ENCODE measurements at regions not wholly inside any gene's neighbourhood (a gene's known extent, or its start where the extent isn't known, plus 50 kb on each side); places are given as distances from the start of the nearest gene placed in this dataset.

- FAIRE-seq (no peak), DNase-seq (ENCODE audit: insufficient read length, low spot score) (no peak)
- TF ChIP-seq CTCF (IDR thresholded peaks at IDR 0.05; ENCODE audit: insufficient read depth, missing control alignments): no peak
Observed at GRCh38 chr21:41597227-41597626, 89.3 kb upstream of the TMPRSS2 start.

GRCh38 chr21:41596241-41596925, 88.4 kb upstream of the TMPRSS2 start:
- FAIRE-seq (no peak), DNase-seq (ENCODE audit: insufficient read length, low spot score) (no peak)
- no peak for TF ChIP-seq CTCF (IDR thresholded peaks at IDR 0.05; ENCODE audit: insufficient read depth, missing control alignments)

- DNase-seq (ENCODE audit: insufficient read length, low spot score) (no peak), FAIRE-seq (no peak)
- TF ChIP-seq CTCF (IDR thresholded peaks at IDR 0.05; ENCODE audit: insufficient read depth, missing control alignments): no peak
Observed at GRCh38 chr21:41594268-41594667, 86.3 kb upstream of the TMPRSS2 start.

GRCh38 chr21:41593760-41594138, 85.8 kb upstream of the TMPRSS2 start:
- no peak for FAIRE-seq
- TF ChIP-seq CTCF (IDR thresholded peaks at IDR 0.05; ENCODE audit: insufficient read depth, missing control alignments): no peak
- DNase-seq (ENCODE audit: insufficient read length, low spot score): no peak

GRCh38 chr21:41593051-41593759, 85.2 kb upstream of the TMPRSS2 start:
- DNase-seq (ENCODE audit: insufficient read length, low spot score): no peak
- TF ChIP-seq CTCF (IDR thresholded peaks at IDR 0.05; ENCODE audit: insufficient read depth, missing control alignments): no peak
- FAIRE-seq: no peak

- no peak for DNase-seq (ENCODE audit: insufficient read length, low spot score)
- TF ChIP-seq CTCF (IDR thresholded peaks at IDR 0.05; ENCODE audit: insufficient read depth, missing control alignments): no peak
- FAIRE-seq: no peak
Observed at GRCh38 chr21:41589620-41590175, 81.7 kb upstream of the TMPRSS2 start.

GRCh38 chr21:41589131-41589530, 81.2 kb upstream of the TMPRSS2 start:
- DNase-seq (ENCODE audit: insufficient read length, low spot score): no peak
- TF ChIP-seq CTCF (IDR thresholded peaks at IDR 0.05; ENCODE audit: insufficient read depth, missing control alignments): no peak
- no peak for FAIRE-seq

All from D721Med (cell line).